NB4 (cell line): ENCODE measurements at regions not wholly inside any gene's neighbourhood (a gene's known extent, or its start where the extent isn't known, plus 50 kb on each side); places are given as distances from the start of the nearest gene placed in this dataset.

Experiments used
- MYC ChIP-seq: IDR thresholded peaks from 2 replicates; pipeline ENCODE4 v1.6.1; 2011; ENCODE audit warnings: low read depth, low read length
- POLR2A ChIP-seq: IDR thresholded peaks from 2 replicates; pipeline ENCODE4 v1.6.1; 2011; ENCODE audit warnings: mild to moderate bottlenecking; ENCODE audit not compliant: insufficient read length; ENCODE audit errors: extremely low read depth
- TF ChIP-seq, protein P1 (sequence below): IDR thresholded peaks from one replicate; pipeline ENCODE4 v1.5.1; 2012; ENCODE audit warnings: low read depth, low read length
- TF ChIP-seq, protein P2 (sequence below): IDR thresholded peaks from 2 replicates; pipeline ENCODE4 v1.6.1; 2011; ENCODE audit warnings: low read depth, low read length

DNA sequence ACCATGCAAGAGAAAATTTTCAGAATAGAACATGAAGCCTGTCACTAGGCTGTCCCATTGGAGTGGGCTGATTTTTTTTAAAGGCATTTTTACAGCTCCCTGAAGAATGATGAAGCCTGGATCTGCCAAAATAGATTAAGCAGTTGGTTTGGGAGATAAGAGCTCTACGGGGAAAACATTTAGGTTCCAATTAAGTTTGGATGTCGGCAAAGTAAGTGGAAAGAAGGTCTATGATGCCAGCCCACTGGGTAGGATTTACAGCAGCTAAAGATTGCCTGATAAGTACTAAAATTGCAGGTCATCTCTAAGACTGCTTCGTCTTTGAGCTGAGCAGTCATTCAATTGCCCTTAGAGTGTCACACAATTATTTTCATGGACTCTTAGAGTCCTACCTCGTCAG, 939.2 kb upstream of the CELF2 start:
- TF ChIP-seq, protein P1, sequence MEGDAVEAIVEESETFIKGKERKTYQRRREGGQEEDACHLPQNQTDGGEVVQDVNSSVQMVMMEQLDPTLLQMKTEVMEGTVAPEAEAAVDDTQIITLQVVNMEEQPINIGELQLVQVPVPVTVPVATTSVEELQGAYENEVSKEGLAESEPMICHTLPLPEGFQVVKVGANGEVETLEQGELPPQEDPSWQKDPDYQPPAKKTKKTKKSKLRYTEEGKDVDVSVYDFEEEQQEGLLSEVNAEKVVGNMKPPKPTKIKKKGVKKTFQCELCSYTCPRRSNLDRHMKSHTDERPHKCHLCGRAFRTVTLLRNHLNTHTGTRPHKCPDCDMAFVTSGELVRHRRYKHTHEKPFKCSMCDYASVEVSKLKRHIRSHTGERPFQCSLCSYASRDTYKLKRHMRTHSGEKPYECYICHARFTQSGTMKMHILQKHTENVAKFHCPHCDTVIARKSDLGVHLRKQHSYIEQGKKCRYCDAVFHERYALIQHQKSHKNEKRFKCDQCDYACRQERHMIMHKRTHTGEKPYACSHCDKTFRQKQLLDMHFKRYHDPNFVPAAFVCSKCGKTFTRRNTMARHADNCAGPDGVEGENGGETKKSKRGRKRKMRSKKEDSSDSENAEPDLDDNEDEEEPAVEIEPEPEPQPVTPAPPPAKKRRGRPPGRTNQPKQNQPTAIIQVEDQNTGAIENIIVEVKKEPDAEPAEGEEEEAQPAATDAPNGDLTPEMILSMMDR: no peak
- TF ChIP-seq POLR2A: no peak
- TF ChIP-seq MYC: no peak
- TF ChIP-seq, protein P2, sequence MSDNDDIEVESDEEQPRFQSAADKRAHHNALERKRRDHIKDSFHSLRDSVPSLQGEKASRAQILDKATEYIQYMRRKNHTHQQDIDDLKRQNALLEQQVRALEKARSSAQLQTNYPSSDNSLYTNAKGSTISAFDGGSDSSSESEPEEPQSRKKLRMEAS: no peak
